CMK (cell line): ENCODE measurements at regions not wholly inside any gene's neighbourhood (a gene's known extent, or its start where the extent isn't known, plus 50 kb on each side); places are given as distances from the start of the nearest gene placed in this dataset.
A peak's percentile ranks its signal among the peaks of the same experiment; 100 is the strongest.

ENCODE experiments used
- DNase-seq: peaks from one replicate; pipeline ENCODE4 v3.0.0-alpha.2; 2010; ENCODE audit warnings: low read depth

- no peak for DNase-seq
Measured at GRCh38 chr1:198472997-198473396, 67.5 kb downstream of the ATP6V1G3 start.

GRCh38 chr1:198472119-198472518 lies 68.4 kb downstream of the ATP6V1G3 start:
- DNase-seq, result no peak

- DNase-seq, result no peak
Measured at GRCh38 chr1:198467907-198468306, 72.6 kb downstream of the ATP6V1G3 start.

- DNase-seq, result no peak
Measured at GRCh38 chr1:198467342-198467741, 73.1 kb downstream of the ATP6V1G3 start.

- DNase-seq, result no peak
Measured at GRCh38 chr1:198465201-198466144, 75.0 kb downstream of the ATP6V1G3 start.

- DNase-seq, result no peak
Measured at GRCh38 chr1:198463709-198464108, 76.8 kb downstream of the ATP6V1G3 start.

DNA sequence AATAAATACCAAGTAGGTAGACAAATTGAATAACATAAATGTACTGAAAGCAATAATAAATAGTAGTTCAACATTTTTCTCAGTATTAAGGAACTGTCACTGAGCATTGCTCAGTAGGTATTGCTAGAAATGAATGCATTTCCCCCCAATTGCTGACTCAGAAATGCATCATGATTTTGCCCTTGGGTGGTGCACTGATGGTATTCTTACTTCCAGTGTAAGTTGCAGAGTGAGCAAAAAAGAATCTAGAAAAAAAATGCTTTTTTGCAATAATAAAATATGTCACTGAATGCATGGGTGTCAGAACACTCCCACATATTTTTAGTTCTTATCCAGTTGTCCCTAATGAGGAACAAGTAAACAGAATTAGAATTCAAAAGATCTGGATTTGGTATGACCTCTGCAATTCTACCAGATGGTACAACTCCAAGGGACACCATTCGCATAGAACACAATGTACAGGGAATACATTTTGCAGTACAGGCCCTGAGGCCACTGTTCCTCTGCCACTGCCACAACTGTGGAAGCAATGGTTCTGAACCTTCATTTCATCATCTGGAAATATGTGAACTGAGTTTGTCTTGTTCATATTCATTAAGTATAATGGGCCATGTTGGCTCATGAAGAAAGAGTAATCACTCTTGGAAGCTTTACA lies 78.0 kb downstream of the ATP6V1G3 start:
- DNase-seq, result no peak

GRCh38 chr1:198455966-198456365 lies 84.5 kb downstream of the ATP6V1G3 start:
- peak; percentile 8 for DNase-seq

DNA sequence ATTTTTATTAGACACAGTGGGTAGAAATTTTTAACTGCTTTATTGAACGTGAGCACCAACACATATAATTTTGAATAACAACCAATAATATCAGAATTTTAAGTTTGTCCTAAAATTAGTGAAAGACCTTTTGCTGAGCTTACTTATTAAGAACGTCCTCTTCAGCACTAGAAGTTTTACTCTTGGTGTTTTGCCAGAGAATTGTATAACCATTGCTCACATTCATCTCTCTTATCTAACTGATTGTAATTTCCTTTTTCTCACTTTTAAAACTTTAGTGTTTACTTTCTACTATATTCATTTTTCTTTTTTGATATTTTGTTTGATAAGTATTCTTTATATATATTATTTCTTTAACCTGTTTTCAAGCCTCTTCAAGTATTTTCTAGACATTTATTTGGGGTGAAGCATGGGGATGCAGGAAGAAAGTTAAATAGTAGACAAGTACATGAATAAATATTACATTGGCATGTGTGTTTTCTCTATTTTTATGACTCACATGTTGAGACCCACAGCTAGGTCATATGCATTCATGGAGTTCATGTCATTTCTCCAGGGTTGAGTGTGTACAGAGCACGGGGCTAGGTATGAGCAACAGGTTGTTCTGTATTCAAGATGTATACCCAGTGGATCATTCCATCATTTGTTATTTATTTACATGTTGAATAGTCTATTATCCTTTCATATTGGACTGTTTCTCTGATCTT lies 90.6 kb downstream of the ATP6V1G3 start:
- no peak for DNase-seq

DNA sequence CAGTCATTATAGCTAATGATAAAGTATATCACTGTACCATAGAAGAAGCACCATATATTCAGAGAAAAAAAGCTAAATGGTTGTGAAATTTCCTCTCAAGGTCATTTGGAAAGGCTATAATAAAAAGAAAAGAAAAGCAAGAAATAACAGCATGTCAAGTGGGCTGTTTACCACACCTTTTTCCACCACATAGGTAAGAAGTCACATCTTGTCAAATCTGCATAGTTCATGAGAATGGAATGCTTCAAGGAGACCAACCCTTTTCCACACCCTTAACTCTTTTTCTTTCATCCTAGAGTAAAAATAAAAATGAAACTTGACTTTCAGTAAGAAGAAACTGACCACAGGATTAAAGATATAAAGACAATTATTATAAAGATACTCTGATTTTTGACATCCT lies 91.2 kb downstream of the ATP6V1G3 start:
- DNase-seq, result no peak

DNA sequence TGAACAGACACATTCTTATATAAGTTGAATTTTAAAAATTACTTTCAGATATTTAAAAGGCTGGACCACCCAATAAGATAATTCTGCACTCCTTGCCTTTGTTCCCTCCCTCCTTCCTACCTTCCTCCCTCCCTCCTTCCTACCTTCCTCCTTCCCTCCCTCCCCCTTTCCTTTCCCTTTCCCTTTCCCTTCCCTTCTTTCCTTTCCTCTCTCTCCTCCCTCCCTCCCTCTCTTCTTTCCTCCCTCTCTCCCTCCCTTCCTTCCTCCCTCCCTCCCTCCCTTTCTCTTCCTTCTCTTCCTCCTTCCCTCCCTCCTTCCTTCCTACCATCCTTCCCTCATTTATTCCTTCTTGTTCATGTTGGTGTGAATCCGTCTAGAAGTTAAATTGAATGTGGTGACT lies 93.0 kb downstream of the ATP6V1G3 start:
- no peak for DNase-seq

GRCh38 chr1:198445872-198446271 lies 94.6 kb downstream of the ATP6V1G3 start:
- no peak for DNase-seq

GRCh38 chr1:198444792-198445191 lies 95.7 kb downstream of the ATP6V1G3 start:
- no peak for DNase-seq

- no peak for DNase-seq
Measured at GRCh38 chr1:198443365-198444233, 96.9 kb downstream of the ATP6V1G3 start.

DNA sequence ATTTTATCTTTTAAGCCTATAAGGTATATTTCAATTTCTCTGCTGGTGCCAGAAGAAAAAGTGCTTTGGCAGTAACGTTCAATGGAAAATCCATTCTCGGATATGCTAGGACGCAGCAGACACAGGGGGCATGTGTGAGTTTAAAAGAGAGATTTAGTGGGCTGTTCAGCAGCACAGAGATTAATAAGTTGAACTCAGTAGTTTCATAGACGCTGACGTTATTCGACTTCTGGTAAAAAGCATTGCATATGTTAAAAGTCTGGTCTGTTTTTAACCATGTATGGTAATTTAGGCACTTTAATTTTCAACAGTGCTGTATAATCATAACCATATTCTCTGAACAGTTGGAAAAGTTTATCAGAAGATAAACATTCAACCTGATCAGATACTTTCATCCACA lies 99.6 kb downstream of the ATP6V1G3 start:
- no peak for DNase-seq

- no peak for DNase-seq
Measured at GRCh38 chr1:198437332-198437731, 103.1 kb downstream of the ATP6V1G3 start.

DNA sequence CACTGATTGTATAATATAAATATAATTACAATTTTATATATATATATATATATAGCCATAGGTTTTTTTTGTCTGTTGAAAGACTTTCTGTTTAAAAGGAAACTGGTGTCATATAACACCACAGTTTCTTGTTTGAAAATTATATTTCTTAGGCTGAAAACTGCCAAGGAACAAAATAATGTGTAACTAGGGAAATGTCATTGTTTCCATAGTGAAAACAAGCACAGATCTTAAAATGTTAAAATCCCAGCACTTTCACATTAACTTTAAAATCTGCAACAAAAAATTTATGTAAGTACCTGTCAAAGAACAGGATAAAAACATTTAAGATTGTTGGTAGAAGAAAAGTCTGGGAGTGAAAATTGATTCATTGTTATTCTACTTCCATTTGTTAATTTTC lies 104.2 kb downstream of the ATP6V1G3 start:
- DNase-seq, result no peak

DNA sequence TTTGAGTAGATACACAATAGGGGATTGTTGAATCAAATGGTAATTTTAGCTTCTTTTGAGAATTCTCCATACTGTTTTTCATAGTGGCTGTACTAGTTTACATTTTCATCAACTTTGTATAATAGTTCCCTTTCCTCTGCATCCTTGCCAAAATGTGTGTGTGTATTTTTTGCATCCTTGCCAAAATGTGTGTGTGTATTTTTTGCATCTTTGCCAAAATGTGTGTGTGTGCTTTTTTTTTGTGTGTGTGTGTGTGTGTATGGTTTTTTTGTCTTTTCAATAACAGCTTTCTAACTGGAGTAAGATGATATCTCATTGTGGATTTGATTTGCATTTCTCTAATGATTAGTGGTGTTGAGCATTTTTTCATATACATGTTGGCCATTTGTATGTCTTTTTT lies 105.4 kb downstream of the ATP6V1G3 start:
- DNase-seq, result no peak

- DNase-seq, result no peak
Measured at GRCh38 chr1:198424441-198424840, 116.0 kb downstream of the ATP6V1G3 start.

DNA sequence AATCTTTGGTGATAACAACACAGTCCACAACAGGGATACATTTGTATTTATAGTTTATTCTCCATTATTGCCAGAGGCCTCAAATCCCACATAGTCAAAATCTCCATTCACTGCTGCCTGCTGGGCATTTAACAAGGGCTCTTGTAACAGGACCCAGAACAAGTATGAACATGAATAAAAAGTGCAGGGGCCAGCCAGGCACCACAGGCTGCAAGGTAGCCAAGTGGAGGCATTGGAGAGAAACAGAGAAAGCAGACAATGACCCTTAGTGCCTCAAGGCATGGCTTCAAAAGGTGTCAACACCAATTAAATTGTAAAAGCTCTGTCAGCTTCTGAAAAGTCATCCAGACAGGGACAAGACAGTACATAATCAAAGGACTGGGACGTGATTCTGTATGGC lies 116.8 kb downstream of the ATP6V1G3 start:
- DNase-seq, result no peak

DNA sequence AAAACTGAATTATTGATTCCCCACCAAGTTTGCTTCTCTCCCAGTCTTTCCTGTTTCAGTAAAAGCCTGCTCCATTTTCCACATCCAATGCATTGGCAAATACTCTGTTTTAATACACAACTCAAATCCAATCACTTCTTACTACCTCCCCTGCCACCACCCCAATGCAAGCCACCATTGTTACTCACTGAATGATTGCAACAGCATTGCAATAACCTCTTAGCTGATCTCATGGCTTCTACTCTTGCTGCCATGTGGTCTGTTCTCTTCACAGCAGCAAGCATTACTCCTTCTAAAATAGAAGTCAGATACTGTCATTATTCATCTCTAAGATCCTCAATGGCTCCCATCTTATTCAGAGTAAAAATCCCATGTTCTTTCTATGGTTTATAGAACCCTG lies 123.4 kb downstream of the ATP6V1G3 start:
- DNase-seq, result no peak

DNA sequence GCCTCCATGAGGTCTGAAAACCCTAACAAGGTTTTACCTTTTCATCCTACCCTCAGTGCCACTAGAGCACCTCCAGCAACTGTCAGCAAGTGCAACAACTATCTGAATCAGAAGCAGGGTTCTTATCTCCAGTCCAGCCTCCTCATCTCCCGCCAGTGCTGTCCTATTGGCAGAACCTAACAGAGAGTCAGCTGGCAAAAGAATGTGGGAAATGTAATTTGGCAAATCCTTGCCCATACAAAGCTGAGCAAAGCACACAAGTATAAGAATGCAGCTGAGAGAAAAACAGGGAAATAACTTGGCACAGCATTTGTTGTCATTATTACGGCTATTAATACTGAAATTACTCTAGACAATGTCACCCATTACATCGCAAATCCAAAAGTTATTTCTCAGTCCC lies 124.2 kb downstream of the ATP6V1G3 start:
- DNase-seq, result no peak
